ENCODE measurements at regions not wholly inside any gene's neighbourhood (a gene's known extent, or its start where the extent isn't known, plus 50 kb on each side); places are given as distances from the start of the nearest gene placed in this dataset.
A peak's percentile ranks its signal among the peaks of the same experiment; 100 is the strongest.

DNA sequence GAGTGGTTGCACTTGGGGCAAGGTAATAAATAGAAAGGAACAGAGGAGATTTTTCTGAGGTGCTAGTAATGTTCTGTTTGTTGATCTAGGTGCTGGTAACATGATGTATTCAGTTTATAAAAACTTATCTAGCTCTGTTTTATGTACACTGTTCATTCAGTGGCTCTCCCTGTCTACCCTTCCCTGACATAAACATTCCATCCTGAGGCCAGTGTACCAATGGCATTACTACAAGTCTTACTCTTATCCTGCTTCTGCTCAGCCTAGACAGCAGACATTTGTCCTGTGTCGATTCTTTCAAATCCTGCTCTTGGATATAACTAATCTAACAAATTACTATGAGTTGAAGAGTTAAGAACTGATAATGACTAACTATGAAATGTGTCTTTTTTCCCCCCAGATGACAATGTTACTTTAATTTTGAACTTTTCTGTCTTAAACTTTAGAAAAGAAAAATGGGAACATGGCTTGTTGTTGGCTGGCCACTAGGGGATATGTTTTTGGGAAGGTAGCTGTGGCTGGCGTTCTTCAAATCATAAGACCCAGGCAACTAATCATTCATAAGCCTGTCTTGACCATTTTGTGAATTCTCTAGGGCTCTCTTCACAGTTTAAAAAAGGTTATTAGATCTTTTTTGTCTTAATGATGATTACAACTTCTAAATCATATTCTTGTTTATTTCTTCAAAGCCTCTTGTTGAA is 390.9 kb downstream of the PBX1 start:
- TF ChIP-seq, protein P1, sequence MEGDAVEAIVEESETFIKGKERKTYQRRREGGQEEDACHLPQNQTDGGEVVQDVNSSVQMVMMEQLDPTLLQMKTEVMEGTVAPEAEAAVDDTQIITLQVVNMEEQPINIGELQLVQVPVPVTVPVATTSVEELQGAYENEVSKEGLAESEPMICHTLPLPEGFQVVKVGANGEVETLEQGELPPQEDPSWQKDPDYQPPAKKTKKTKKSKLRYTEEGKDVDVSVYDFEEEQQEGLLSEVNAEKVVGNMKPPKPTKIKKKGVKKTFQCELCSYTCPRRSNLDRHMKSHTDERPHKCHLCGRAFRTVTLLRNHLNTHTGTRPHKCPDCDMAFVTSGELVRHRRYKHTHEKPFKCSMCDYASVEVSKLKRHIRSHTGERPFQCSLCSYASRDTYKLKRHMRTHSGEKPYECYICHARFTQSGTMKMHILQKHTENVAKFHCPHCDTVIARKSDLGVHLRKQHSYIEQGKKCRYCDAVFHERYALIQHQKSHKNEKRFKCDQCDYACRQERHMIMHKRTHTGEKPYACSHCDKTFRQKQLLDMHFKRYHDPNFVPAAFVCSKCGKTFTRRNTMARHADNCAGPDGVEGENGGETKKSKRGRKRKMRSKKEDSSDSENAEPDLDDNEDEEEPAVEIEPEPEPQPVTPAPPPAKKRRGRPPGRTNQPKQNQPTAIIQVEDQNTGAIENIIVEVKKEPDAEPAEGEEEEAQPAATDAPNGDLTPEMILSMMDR (conservative IDR thresholded peaks at IDR 0.05; ENCODE audit: low read depth, low read length), result peak; percentile 25; the same call in 1 of the 2 replicates
- no peak for TF ChIP-seq EZH2 (IDR thresholded peaks at IDR 0.05; ENCODE audit: low read length, unreplicated experiment)

Data from PC-3 (cell line).